GM10266 (cell line): ENCODE measurements at regions not wholly inside any gene's neighbourhood (a gene's known extent, or its start where the extent isn't known, plus 50 kb on each side); places are given as distances from the start of the nearest gene placed in this dataset.

Experiments
- DNase-seq: peaks from one replicate; pipeline ENCODE4 v3.0.0; 2012; ENCODE audit errors: extremely low spot score
- TF ChIP-seq, protein P1 (sequence below): IDR thresholded peaks from 2 replicates; pipeline ENCODE4 v1.5.1; 2012; ENCODE audit warnings: mild to moderate bottlenecking, low read depth; ENCODE audit not compliant: control insufficient read depth, insufficient read depth; ENCODE audit errors: missing control alignments

DNA sequence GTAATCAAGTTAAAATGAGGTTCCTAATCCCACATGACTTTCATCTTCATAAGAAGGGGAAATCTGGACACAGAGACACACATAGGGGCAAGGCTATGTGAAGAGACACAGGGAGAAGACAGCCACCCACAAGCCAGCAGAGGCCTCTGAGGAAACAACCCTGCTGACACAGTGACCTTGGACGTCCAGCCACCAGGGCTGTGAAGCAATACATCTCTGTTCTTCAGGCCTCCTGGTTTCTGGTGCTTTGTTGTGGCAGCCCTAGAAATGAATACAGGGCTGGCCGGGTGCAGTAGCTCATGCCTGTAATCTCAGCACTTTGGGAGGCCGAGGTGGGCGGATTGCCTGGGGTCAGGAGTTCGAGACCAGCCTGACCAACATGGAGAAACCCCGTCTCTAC lies 183.9 kb downstream of the CXCL12 start:
- no peak for DNase-seq

DNA sequence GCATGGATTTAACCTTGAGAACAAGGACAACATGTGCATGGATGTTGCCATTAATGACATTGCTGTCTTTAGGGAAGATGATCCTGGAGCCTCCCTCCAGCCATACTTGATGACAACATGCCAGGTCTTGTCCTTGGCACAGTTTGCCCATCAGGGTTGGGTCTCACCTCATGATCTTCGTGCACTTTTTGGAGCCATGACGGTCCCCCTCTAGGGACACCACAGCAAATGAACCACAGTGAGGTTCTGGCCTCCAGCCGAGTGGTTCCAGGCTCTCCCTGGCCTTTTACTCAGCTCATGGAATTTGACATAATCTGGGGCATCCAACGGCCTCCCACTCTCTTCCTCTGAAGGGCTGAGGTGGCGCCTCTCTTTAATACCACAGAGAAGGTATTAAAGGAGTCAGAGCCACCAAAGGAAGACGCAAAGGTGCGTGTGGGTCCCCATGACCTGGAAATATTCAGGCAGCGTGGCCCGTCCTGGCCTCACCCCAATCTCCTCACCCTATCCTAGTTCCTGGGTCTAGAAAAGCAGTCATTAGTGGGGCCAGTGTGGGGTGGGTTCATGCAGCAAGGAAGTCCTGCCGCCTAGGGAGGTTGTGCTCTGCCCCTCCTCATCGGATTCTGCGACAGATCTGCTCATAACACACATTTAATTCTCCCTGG lies 184.8 kb downstream of the CXCL12 start:
- DNase-seq, result no peak
- TF ChIP-seq, protein P1, sequence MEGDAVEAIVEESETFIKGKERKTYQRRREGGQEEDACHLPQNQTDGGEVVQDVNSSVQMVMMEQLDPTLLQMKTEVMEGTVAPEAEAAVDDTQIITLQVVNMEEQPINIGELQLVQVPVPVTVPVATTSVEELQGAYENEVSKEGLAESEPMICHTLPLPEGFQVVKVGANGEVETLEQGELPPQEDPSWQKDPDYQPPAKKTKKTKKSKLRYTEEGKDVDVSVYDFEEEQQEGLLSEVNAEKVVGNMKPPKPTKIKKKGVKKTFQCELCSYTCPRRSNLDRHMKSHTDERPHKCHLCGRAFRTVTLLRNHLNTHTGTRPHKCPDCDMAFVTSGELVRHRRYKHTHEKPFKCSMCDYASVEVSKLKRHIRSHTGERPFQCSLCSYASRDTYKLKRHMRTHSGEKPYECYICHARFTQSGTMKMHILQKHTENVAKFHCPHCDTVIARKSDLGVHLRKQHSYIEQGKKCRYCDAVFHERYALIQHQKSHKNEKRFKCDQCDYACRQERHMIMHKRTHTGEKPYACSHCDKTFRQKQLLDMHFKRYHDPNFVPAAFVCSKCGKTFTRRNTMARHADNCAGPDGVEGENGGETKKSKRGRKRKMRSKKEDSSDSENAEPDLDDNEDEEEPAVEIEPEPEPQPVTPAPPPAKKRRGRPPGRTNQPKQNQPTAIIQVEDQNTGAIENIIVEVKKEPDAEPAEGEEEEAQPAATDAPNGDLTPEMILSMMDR, result no peak

More for the DNA sequence above, 183.9 kb downstream of the CXCL12 start:
- TF ChIP-seq, protein P1, result no peak

DNA sequence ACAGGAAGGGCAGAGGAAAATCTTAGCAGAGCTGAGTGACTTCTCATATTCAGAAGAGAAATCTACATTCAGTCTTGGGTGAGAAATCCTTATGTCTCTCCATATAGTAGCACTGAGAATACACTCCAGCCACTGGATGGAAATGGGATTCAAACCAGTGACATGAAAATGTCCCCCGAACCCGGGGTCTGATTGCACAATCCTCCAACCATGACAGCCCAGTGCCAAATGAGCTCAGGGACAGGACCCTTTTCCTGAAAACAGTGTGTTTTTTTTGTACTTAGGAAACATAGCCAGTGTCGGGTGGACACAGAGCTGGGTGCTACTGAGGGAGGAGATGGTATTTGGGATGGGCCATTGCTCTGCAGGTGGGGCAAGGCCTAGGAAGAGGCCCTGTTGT lies 185.6 kb downstream of the CXCL12 start:
- DNase-seq, result no peak
- TF ChIP-seq, protein P1, result no peak

DNA sequence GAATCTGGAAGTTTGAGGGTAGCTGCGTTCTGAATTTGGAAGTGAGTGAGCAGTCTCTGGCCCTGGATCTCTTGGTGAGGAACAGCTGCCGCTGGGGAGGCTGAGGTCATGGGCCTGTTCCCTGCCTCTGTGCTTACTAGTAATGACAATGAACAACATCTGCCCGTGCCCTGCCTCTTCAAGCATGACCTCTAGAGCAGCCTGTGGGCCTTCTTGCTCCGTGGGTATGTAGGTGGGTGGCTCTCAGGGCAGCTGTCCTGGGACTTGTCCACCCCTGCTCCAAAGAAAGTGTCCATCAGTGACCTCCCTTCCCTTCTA lies 186.2 kb downstream of the CXCL12 start:
- TF ChIP-seq, protein P1, result no peak
- DNase-seq, result no peak

DNA sequence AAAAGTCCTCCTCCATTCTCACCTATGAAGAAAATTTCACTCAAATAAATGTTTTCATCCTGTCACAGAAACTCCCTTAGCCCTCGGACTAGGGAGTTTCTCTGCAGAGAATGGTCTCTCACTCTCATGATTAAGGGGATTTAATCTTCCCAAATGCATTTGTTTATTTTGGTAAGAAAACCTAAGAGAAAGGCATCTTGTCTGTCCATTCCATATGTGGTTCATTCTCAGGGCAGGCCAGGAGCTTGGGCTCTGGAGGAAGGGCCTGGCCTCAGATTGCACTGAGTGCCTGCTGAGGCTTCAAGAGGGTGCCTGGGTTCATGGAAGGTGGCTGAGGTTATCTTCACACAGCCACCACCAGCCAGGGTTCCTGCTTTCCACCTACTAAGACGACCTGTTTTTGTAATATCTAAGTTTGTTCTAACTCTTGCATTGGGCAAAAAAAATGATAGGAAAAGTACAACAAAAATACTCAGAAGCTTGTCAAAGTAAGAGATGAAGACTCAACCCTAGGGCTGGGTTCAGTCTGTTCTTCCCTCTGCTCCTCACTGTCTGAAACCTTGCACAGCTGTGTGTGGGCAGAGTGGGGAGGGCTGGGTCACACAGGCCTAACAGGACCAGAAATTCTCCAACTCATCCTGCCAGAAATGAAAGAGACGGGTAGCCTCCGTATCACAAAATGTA lies 186.7 kb downstream of the CXCL12 start:
- TF ChIP-seq, protein P1, result no peak
- no peak for DNase-seq

DNA sequence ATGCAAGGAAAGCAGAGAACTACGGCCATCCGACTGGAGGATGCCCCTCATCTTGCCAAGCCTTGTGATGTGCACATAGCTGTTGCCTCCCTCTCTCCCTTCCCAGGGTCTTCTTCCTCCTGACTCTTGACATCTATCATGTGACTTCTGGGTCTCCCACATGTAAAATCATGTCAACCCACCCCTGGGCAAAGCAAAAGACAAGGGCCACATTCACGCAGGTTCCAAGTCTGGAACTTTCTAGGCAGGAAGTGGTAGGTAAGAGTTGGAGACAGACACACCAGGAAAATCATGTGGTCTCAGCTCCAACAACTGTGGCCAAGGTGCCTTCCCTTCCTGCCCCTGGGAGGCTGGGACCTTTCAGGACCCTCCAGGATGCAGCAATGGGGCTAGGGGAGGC lies 187.3 kb downstream of the CXCL12 start:
- DNase-seq, result no peak
- TF ChIP-seq, protein P1, result no peak

DNA sequence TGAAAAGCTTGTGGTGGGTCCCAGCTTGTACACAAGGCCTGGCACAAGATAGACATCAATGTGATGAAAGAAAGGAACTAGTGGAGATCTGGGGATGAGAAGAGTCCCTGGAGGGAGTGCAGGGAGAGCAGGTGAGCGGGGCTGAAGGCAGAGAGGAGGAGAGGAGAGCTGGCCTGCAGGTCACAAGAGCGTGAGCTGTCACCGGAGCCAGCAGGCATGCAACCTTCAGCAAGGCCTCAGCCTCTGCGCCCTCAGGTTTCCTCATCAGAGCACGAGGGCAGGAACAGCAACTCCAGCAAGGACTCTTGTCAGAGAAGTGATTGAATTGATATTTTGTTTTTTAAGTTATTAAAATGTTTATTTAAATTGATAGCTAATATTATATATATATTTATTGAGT lies 188.6 kb downstream of the CXCL12 start:
- TF ChIP-seq, protein P1, result no peak
- DNase-seq, result no peak
